GM15510 (cell line): ENCODE measurements at regions not wholly inside any gene's neighbourhood (a gene's known extent, or its start where the extent isn't known, plus 50 kb on each side); places are given as distances from the start of the nearest gene placed in this dataset.

Experiments
- POLR2A ChIP-seq: IDR thresholded peaks from 3 replicates; pipeline ENCODE4 v1.6.1; 2011; ENCODE audit warnings: borderline replicate concordance; ENCODE audit not compliant: insufficient read length; ENCODE audit errors: extremely low read depth

DNA sequence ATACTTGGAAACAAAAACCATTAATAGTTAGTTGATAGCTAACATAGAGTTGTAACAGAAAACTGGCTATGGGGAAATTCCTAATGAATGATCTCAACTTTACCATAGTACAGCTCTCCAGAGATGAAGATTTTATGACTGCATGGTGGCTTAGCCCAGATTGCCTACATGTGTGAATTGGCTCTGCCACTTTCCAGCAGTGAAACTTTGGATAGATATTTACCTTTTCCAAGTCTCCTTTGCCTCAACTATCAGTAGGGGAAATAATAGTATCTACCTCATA is 161.1 kb downstream of the LACC1 start:
- TF ChIP-seq POLR2A = no peak

DNA sequence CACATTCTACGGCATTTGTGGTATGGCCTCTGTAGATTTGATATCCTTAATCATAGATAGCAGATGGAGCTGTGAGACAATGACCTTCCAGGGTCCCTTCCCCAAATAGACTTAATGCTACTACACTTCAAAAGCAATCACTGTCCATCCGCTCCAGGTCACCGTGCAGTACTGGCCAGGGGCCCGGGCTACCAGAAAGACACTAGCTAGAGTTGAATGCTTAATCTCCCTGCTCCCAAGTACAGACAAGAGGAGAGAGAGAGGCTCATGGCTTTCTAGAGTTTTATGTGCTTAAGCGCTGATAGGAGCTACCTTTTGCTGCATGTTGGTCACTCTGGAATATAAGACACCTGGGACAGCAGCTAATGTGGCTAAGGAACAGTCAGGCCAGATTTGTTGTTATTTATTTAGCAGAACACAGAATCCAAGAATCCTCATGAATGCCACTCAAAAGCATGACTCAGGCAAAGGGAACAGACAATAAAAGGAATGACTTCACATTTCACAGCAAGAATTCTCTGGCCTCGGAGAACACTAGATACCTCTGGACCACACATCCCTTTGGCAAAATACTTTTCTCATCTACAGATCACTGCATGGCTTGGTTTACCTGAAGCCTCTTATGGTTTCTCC is 165.0 kb downstream of the LACC1 start:
- TF ChIP-seq POLR2A = no peak

DNA sequence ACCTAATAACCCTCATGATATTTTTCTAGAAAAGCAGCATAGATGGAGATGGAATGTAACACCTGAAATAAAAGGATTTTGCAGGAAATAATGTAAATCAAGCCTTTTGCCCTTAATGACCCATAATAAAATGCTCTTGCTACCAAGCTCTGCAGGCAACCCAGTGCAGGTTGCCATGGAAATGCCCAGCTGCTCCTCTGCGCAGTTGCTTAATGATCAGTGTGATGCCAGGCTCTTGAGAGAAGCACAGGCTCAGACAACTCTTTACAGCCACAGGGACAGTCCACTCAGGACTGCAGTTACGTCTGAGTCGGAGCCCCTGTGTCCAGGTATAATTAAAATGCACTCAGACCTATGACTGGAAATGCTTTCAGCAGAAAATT is 165.5 kb downstream of the LACC1 start:
- no peak for TF ChIP-seq POLR2A

DNA sequence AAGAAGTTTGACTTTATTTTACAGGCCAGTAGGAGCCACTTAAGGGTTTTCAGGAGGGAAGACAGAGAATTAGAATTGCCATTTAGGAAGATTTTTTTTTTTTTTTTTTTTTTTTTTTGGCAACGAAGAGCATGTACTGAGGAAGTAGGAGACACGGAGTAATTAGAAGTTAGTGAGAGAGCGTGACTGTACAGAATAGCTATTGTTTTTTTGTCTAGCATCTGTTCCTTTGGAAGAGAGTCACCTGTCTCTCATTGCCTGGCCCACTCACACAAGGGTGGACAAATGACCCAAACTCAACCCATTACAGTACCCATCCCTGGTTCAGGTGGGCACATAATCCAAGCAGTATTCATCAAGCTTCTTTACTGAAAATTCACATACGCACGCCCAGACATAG is 166.7 kb downstream of the LACC1 start:
- no peak for TF ChIP-seq POLR2A

DNA sequence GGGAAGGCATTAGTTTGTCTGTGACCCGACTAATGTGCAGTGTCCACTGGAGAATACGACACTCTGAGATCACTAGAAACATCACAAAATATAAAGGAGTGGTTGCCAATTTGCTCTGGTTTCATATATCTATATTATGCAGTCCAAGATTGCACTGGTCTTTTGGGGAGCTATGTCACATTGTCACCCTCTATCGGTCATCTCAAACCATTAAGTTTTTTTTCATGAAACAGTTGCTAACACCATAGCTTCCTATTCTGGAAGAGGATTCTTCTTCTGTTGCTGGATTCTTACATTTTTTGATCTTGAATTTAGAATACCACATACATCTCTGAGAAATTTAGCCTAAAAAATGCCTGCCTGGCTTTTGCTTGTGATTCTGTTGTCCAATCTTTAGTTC is 168.6 kb downstream of the LACC1 start:
- no peak for TF ChIP-seq POLR2A

DNA sequence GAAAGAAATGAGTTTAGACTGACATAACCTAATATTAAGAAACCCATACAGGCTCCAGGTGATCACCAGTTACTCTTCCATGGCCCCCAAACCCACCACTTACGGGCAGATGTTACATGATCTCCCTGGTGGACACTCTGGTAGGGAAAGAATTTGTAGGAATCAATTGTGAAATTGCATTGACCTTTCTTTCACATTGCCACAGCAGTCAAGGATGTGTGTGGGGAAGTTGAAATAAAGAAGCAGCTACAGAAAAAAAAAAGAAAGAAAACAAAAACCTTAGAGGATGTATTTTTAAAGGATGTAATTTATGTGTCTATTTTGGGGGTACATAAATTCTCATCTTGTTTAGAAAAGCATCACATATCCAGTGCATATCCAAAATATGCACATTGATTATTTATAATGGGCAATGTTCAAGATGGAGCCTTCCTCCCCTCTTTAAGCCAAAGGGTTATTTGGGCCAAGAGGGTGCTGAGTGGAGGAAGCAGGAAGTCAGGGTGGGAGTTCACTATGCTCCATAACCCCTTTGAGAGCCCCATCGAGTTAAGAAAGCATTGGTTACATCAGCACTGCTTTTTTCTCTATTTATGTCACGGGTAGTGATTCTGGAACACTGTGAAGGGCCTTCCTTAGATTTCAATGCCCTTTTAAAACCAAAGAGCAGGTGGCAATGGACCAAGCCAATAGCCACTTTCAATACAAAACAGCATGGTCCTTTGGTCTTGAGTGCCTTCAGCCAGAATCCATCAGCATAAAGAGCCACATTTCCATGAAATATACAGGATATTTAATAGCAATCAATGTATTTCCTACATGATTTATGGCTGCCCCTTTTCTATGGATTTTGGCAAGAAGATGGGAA is 169.6 kb downstream of the LACC1 start:
- TF ChIP-seq POLR2A = no peak

DNA sequence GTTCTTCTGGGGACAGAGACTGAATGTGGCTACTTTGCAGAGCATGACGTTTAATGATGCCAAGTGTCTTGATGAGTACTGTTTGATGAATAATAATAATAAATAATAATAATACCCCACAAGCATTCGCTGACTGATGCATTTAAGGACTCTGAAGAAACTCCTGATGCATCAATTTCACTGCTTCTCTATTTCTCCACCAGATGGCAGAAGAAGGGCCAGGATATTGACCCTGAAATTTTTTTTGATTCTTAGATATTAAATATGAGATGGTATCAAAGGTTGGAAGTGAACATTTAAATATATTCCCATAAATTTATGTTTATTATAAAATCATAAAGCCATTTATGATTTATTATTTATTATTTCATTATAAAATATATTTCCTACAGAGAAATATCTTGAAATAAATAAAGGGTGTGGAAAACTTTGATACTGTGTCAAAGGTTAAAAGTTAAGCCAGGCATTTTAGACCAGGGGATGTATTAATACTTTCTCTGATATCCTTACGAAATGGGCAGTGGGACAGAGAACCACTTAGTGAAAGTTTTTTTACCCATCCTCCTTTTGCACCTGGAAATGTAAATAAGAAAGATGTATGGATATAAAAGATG is 170.9 kb downstream of the LACC1 start:
- no peak for TF ChIP-seq POLR2A

DNA sequence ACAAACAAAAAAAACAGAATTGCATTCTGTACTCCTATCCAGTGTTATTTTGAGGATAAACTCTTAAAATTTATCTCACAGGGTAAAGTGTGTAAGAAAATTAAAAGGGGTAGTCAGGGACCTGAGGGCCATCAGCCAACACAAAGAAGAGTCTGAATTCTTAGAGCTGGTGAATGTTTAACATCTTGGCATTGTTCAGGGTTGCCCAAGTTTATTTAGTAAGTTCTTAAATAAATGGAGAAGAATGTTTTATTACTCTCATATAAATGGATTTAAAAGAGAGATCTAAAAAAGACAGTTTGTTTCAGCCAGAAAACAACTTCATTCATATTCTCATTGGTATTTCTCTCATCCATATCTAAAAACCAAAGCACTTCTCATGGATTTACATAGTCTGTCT is 171.7 kb downstream of the LACC1 start:
- no peak for TF ChIP-seq POLR2A

DNA sequence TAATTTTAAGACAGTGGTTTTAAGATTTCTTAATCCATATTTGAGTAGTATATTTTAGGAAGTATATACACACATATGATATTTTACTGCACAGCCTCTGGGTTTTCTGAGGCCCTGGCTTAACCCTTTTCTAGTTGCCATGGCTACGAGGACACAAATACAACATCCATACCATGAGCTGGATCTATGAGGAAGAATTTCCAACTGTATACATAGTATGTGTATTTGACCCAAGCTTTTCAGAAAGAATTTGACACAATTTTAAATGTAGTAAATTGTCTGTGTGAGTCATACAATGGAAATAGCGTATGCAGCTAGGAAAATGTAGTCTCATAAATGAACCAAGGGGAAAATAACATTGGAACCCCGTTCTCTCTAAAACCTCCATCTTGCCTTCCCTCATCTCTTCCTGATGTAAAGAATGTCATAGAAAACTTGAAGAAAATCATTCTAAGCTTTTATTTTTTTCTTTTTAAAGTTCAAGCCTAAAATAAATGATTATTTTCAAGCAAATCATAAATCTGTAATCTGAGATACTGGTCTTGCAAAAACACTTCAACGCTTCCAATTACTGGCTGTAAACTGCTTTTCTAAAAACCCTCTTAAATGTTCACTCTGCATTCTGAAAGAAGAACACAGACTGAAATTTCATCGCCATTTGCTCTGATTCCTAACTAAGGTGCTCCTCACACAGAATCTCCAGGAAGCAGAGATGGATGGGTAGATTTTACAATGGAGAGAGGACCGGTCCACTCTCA is 172.4 kb downstream of the LACC1 start:
- no peak for TF ChIP-seq POLR2A

DNA sequence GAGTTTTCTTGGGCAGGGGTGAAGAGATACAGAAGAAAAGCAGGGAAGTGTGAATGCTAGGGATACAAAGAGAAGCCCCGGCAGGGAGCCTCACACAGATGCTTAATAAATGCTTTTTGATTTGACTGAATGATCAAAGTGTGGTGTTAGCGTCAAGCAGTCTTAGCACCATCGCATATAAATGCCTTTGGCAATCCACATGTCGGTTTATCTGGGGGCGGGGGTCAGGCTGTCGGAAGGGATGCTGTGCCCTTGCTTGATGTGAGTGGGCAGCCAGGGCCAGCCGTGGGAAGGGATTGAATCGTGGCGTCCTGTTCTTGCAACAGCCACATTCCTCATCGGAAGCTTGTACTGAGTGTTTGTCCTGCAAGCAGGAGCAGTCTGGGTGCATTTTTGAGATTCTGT is 173.1 kb downstream of the LACC1 start:
- TF ChIP-seq POLR2A = no peak

DNA sequence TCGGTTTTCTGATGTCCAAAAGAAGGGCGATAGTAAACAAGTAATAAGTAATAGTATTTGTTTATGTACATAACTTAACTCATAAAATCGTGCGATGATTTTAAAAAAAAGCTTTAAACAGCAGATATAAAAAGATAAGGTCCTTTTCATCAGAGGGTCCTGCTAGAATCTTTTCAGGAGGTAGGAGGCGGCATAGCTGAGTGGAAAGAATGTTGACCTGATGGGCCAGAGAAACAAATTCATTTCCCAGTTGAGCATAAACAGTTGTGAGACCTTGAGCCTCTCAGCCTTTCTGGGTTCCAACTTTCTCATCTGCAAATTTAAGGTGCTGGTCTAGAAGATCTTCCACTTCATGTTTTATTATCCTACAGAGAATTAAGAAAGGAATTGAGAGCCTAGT is 173.5 kb downstream of the LACC1 start:
- no peak for TF ChIP-seq POLR2A

DNA sequence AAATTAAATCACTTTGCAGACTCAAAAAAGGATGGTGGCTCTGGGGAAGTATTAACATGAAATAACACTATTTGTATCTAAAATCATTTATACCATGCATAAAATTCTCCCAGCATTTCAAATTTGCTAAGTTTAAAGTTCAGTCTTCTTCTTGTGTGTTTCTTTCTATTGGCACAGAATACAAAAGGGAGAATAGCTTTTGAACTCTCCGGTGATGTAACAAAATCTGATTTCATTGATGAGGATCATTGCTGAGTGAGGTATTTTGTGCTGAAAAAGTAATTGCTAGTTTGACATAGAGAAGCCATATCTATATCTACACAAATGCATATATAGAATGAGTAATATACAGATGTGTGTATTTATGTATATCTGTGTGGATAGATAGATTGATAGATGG is 174.8 kb downstream of the LACC1 start:
- TF ChIP-seq POLR2A = no peak

DNA sequence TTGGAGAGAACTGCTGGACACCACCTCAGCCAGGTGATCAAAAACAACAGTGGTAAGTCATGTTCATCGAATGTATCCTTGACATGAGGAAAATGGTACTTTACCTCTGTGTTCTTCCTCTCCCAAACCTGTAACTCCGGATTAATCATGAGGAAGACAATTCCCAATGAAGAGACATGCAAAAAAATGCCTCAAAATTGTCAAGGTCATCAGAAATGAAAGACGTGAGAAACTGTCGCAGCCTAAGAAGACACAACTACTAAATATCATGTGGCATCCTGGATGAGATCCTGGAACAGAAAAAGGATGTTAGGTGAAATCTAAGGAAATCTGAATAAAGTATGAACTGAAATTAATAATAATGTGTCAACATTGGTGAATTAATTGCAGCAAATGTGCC is 178.4 kb downstream of the LACC1 start:
- no peak for TF ChIP-seq POLR2A

DNA sequence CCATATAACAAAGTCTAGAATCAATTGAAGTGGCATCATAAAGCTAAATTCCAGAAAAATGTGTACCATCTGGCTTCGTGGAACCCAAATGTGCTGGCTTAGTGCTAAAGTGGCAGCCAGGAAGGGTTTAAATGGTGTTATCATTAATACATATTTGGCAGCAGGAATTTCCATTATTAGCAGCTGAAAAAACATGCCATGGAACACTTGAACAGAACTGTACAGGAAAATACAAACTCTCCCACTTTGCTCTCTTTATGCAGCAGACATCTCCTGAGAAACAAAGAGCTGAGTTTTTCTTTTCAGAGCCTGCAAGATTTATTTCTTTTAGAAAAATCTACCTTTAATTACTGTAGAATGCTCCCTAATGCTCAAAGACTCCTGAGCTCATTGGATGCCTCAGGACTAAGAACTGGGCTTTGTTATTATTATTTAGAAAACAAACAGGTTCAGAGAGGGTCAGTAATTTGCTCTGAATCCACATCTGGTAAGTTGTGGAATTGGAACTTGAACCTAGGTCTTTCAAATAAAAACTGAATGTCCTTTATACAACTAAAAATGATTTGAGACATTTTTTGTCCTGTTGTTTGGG is 179.0 kb downstream of the LACC1 start:
- TF ChIP-seq POLR2A = no peak

DNA sequence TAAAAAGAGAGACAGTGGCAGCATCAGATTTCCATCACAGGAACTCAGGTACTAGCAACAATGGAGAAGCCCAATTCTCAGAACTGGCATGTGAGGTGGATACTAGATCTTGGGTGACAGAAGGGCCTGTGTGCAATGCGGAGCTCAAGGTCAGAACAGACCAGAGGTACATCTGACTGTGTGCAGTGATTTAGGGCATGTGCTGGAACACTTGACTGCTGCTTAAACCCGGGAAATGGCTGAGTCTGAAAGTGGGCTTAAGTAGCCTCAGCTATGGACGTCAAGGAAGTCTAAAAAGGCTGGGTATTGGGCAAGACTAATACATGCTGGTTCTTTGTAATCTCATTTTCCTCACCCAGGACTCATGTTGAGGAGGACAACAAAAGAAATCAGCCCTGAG is 182.2 kb downstream of the LACC1 start:
- TF ChIP-seq POLR2A = no peak
